ENCODE measurements at regions not wholly inside any gene's neighbourhood (a gene's known extent, or its start where the extent isn't known, plus 50 kb on each side); places are given as distances from the start of the nearest gene placed in this dataset.

- Histone ChIP-seq H4K5ac (ENCODE audit: low read depth, low read length) (no peak overlapping the region), H3K36me3 (ENCODE audit: control insufficient read depth, insufficient read depth, low read length) (no peaks in the 10 kb centered on the region), H4K20me1 (ENCODE audit: insufficient read depth, low read length) (no peaks in the 10 kb centered on the region), H3K23ac (ENCODE audit: low read depth, low read length) (no peak overlapping the region), H2AK9ac (replicated peaks; ENCODE audit: low read depth, low read length, poor library complexity) (no peak overlapping the region), H3K79me1 (ENCODE audit: low read depth in 1 of 2, low read length in 2 of 2) (no peaks in the 10 kb centered on the region), H4K91ac (ENCODE audit: insufficient read depth, low read depth, low read length) (no peak overlapping the region), H3K9ac (ENCODE audit: low read depth, low read length) (no peak overlapping the region), H3K14ac (replicated peaks; ENCODE audit: low read depth, low read length) (no peak overlapping the region), H2BK15ac (ENCODE audit: low read depth, low read length) (no peak overlapping the region), H3K4me1 (ENCODE audit: control insufficient read depth, insufficient read depth, low read length) (no peaks in the 10 kb centered on the region), H3K18ac (ENCODE audit: low read depth, low read length) (no peak overlapping the region), H3K4me3 (ENCODE audit: insufficient read depth, low read depth, low read length) (no peak overlapping the region), H3K9me3 (ENCODE audit: control insufficient read depth, insufficient read depth, low read length) (no peaks in the 10 kb centered on the region), H3K4me2 (ENCODE audit: low read depth, low read length) (no peak overlapping the region), H2BK120ac (ENCODE audit: low read depth, low read length) (no peak overlapping the region), H3K4ac (ENCODE audit: low read depth, low read length) (no peak overlapping the region), H2AFZ (replicated peaks; ENCODE audit: low read length, poor library complexity) (no peak overlapping the region), H4K8ac (ENCODE audit: low read depth in 2 of 2, low read length in 2 of 2) (no peak overlapping the region), H2BK20ac (ENCODE audit: low read depth, low read length) (no peak overlapping the region), H2AK5ac (ENCODE audit: low read depth, low read length) (no peak overlapping the region), H3K27ac (ENCODE audit: insufficient read depth, low read length) (no peak overlapping the region), H3K27me3 (ENCODE audit: control insufficient read depth, insufficient read depth, low read length) (no peaks in the 10 kb centered on the region), H3K56ac (ENCODE audit: extremely low read depth, insufficient read depth, low read length) (no peak overlapping the region), H2BK5ac (ENCODE audit: low read depth, low read length, poor library complexity, severe bottlenecking) (no peak overlapping the region), H3K9me1 (ENCODE audit: insufficient read depth, low read length) (no peaks in the 10 kb centered on the region)
- DNase-seq: no peak
- dilution Hi-C loops (cut with HindIII; ENCODE audit: low sequenced_read_pairs, unreplicated experiment) (no loop called here), in situ Hi-C loops (cut with MboI; ENCODE audit: low sequenced_read_pairs) (no loop called here), intact Hi-C loops (cut with micrococcal nuclease) (no loop called here)
- ChIA-PET POLR2A (ENCODE audit: unreplicated experiment) (no interaction called here), CTCF (interaction anchor here (0.8 kb wide), 1 partner anchor 94 kb away, joined by 3 read pairs; no protein-coding TSS in a partner anchor)
- no CpG with 5 or more reads among the region's 1 CpG for WGBS, 2 experiments (ENCODE audit: extremely low coverage in 2 of 2, insufficient read length in 1 of 2)
- ATAC-seq (ENCODE audit: low read depth): no peak
- no peak for TF ChIP-seq RCOR1 (IDR thresholded peaks at IDR 0.05; ENCODE audit: insufficient replicate concordance, low read length)
- TF ChIP-seq NFE2L2 (IDR thresholded peaks at IDR 0.05; ENCODE audit: low read depth, low read length): no peak
- TF ChIP-seq BHLHE40 (IDR thresholded peaks at IDR 0.05; ENCODE audit: low read depth, low read length): no peak
- BruUV-seq (replicated peaks): no TSS peak
Measured at GRCh38 chr7:119343289-119343688, 929.7 kb upstream of the KCND2 start.

Data from IMR-90 (cell line).